ENCODE measurements at regions not wholly inside any gene's neighbourhood (a gene's known extent, or its start where the extent isn't known, plus 50 kb on each side); places are given as distances from the start of the nearest gene placed in this dataset.
"Not testable (repeated sequence)": the region's sequence is repeated elsewhere in the genome, so short reads cannot be mapped to it uniquely, and the experiment has no call there.

GRCh38 chr2:59180111-59180510 is 939.0 kb upstream of the FANCL start:
- no peak overlapping the region for H3K4me3 ChIP-seq (ENCODE audit: low read depth, low read length)

GRCh38 chr2:59177748-59178147 is 936.6 kb upstream of the FANCL start:
- no peak overlapping the region for H3K4me3 ChIP-seq (ENCODE audit: low read depth, low read length)

- no peak overlapping the region for H3K4me3 ChIP-seq (ENCODE audit: low read depth, low read length)
These were observed 935.6 kb upstream of the FANCL start for GRCh38 chr2:59176737-59177136.

GRCh38 chr2:59174536-59175243 is 933.6 kb upstream of the FANCL start:
- no peak overlapping the region for H3K4me3 ChIP-seq (ENCODE audit: low read depth, low read length)

- no peak overlapping the region for H3K4me3 ChIP-seq (ENCODE audit: low read depth, low read length)
These were observed 932.2 kb upstream of the FANCL start for GRCh38 chr2:59173325-59173724.

- H3K4me3 ChIP-seq (ENCODE audit: low read depth, low read length), result no peak overlapping the region
These were observed 929.9 kb upstream of the FANCL start for GRCh38 chr2:59171019-59171418.

- no peak overlapping the region for H3K4me3 ChIP-seq (ENCODE audit: low read depth, low read length)
These were observed 927.6 kb upstream of the FANCL start for GRCh38 chr2:59168766-59169165.

- H3K4me3 ChIP-seq (ENCODE audit: low read depth, low read length), result no peak overlapping the region
These were observed 926.4 kb upstream of the FANCL start for GRCh38 chr2:59167514-59167913.

GRCh38 chr2:59157908-59158307 is 916.8 kb upstream of the FANCL start:
- not testable (repeated sequence) for H3K4me3 ChIP-seq (ENCODE audit: low read depth, low read length)

GRCh38 chr2:59151805-59152204 is 910.7 kb upstream of the FANCL start:
- no peak overlapping the region for H3K4me3 ChIP-seq (ENCODE audit: low read depth, low read length)

- no peak overlapping the region for H3K4me3 ChIP-seq (ENCODE audit: low read depth, low read length)
These were observed 909.2 kb upstream of the FANCL start for GRCh38 chr2:59150217-59150849.

- H3K4me3 ChIP-seq (ENCODE audit: low read depth, low read length), result no peak overlapping the region
These were observed 908.1 kb upstream of the FANCL start for GRCh38 chr2:59149271-59149670.

GRCh38 chr2:59112258-59112657 is 871.1 kb upstream of the FANCL start:
- H3K4me3 ChIP-seq (ENCODE audit: low read depth, low read length), result no peak overlapping the region

- H3K4me3 ChIP-seq (ENCODE audit: low read depth, low read length), result no peak overlapping the region
These were observed 855.8 kb upstream of the FANCL start for GRCh38 chr2:59096973-59097372.

- H3K4me3 ChIP-seq (ENCODE audit: low read depth, low read length), result no peak overlapping the region
These were observed 852.4 kb upstream of the FANCL start for GRCh38 chr2:59093571-59093970.

- H3K4me3 ChIP-seq (ENCODE audit: low read depth, low read length), result no peak overlapping the region
These were observed 843.2 kb upstream of the FANCL start for GRCh38 chr2:59084326-59084725.

- no peak overlapping the region for H3K4me3 ChIP-seq (ENCODE audit: low read depth, low read length)
These were observed 842.1 kb upstream of the FANCL start for GRCh38 chr2:59083075-59083828.

- no peak overlapping the region for H3K4me3 ChIP-seq (ENCODE audit: low read depth, low read length)
These were observed 841.5 kb upstream of the FANCL start for GRCh38 chr2:59082657-59083056.

GRCh38 chr2:59080451-59081181 is 839.5 kb upstream of the FANCL start:
- H3K4me3 ChIP-seq (ENCODE audit: low read depth, low read length), result no peak overlapping the region

- H3K4me3 ChIP-seq (ENCODE audit: low read depth, low read length), result no peak overlapping the region
These were observed 836.9 kb upstream of the FANCL start for GRCh38 chr2:59077981-59078531.
